ENCODE measurements at regions not wholly inside any gene's neighbourhood (a gene's known extent, or its start where the extent isn't known, plus 50 kb on each side); places are given as distances from the start of the nearest gene placed in this dataset.

GRCh38 chr5:99817796-99818195, 717.4 kb upstream of the FAM174A start:
- no peaks in the 10 kb centered on the region for H3K4me1 ChIP-seq (ENCODE audit: control insufficient read depth in 2 of 2, insufficient read depth in 1 of 2, low read depth in 1 of 2, low read length in 2 of 2)
- no peak for DNase-seq (ENCODE audit: low spot score)
- H4K8ac ChIP-seq (ENCODE audit: low read depth, low read length), result no peak overlapping the region
- no peak overlapping the region for H3K18ac ChIP-seq (ENCODE audit: low read length)
- H2BK15ac ChIP-seq (ENCODE audit: low read length), result no peak overlapping the region
- H2AK5ac ChIP-seq (ENCODE audit: low read depth, low read length), result no peak overlapping the region
- no peak overlapping the region for H3K4me2 ChIP-seq (ENCODE audit: insufficient read depth, low read length, poor library complexity, severe bottlenecking)
- H3K4ac ChIP-seq (ENCODE audit: low read length), result no peak overlapping the region
- no peak overlapping the region for H3K9ac ChIP-seq (ENCODE audit: low read depth, low read length, poor library complexity)
- H2AFZ ChIP-seq (ENCODE audit: low read length), result no peak overlapping the region
- H3K4me3 ChIP-seq (ENCODE audit: low read length in 2 of 2), result no peak overlapping the region
- WGBS, 2 donors (ENCODE audit: extremely low coverage in 2 of 2, insufficient read length in 2 of 2, insufficient replicate concordance in 1 of 2), result no CpG with 5 or more reads among the region's 17 CpGs
- no peak overlapping the region for H3K23ac ChIP-seq (ENCODE audit: low read depth, low read length, poor library complexity)
- no peak overlapping the region for H3K27ac ChIP-seq (replicated peaks; ENCODE audit: low read length)
- no peak overlapping the region for H2BK120ac ChIP-seq (ENCODE audit: low read depth, low read length)
- H3K79me1 ChIP-seq (ENCODE audit: low read depth, low read length), result no peaks in the 10 kb centered on the region
- H4K91ac ChIP-seq (ENCODE audit: low read depth, low read length, poor library complexity), result no peak overlapping the region
- H3K9me3 ChIP-seq (replicated peaks in 1 of 2; ENCODE audit: control insufficient read depth in 2 of 2, insufficient read depth in 1 of 2, low read depth in 1 of 2, low read length in 2 of 2), result no peaks in the 10 kb centered on the region
- no peaks in the 10 kb centered on the region for H3K27me3 ChIP-seq (ENCODE audit: control insufficient read depth in 3 of 3, insufficient read depth in 3 of 3, low read depth in 1 of 3, low read length in 3 of 3)
- H3K36me3 ChIP-seq (replicated peaks in 1 of 2; ENCODE audit: control insufficient read depth in 2 of 2, insufficient read depth in 2 of 2, low read length in 2 of 2), result no peaks in the 10 kb centered on the region
- H3K14ac ChIP-seq (ENCODE audit: low read length), result no peak overlapping the region
- no peak overlapping the region for H2BK5ac ChIP-seq (ENCODE audit: low read length)
- no peak overlapping the region for H2BK12ac ChIP-seq (ENCODE audit: low read length)

- Histone ChIP-seq H3K4me3 (ENCODE audit: low read length in 2 of 2) (no peak overlapping the region), H2AK5ac (ENCODE audit: low read depth, low read length) (no peak overlapping the region), H3K36me3 (replicated peaks in 1 of 2; ENCODE audit: control insufficient read depth in 2 of 2, insufficient read depth in 2 of 2, low read length in 2 of 2) (no peaks in the 10 kb centered on the region), H2BK15ac (ENCODE audit: low read length) (no peak overlapping the region), H4K8ac (ENCODE audit: low read depth, low read length) (no peak overlapping the region), H2BK5ac (ENCODE audit: low read length) (no peak overlapping the region), H3K23ac (ENCODE audit: low read depth, low read length, poor library complexity) (no peak overlapping the region), H3K18ac (ENCODE audit: low read length) (no peak overlapping the region), H3K27me3 (ENCODE audit: control insufficient read depth in 3 of 3, insufficient read depth in 3 of 3, low read depth in 1 of 3, low read length in 3 of 3) (no peaks in the 10 kb centered on the region), H2AFZ (ENCODE audit: low read length) (no peak overlapping the region), H4K91ac (ENCODE audit: low read depth, low read length, poor library complexity) (no peak overlapping the region), H3K9ac (ENCODE audit: low read depth, low read length, poor library complexity) (no peak overlapping the region), H3K4me1 (ENCODE audit: control insufficient read depth in 2 of 2, insufficient read depth in 1 of 2, low read depth in 1 of 2, low read length in 2 of 2) (no peaks in the 10 kb centered on the region), H3K4me2 (ENCODE audit: insufficient read depth, low read length, poor library complexity, severe bottlenecking) (no peak overlapping the region), H2BK120ac (ENCODE audit: low read depth, low read length) (no peak overlapping the region), H3K9me3 (replicated peaks in 1 of 2; ENCODE audit: control insufficient read depth in 2 of 2, insufficient read depth in 1 of 2, low read depth in 1 of 2, low read length in 2 of 2) (no peaks in the 10 kb centered on the region), H2BK12ac (ENCODE audit: low read length) (no peak overlapping the region), H3K27ac (replicated peaks; ENCODE audit: low read length) (no peak overlapping the region), H3K14ac (ENCODE audit: low read length) (no peak overlapping the region), H3K79me1 (ENCODE audit: low read depth, low read length) (no peaks in the 10 kb centered on the region), H3K4ac (ENCODE audit: low read length) (no peak overlapping the region)
- no CpG with 5 or more reads among the region's 3 CpGs for WGBS, 2 donors (ENCODE audit: extremely low coverage in 2 of 2, insufficient read length in 2 of 2, insufficient replicate concordance in 1 of 2)
- DNase-seq (ENCODE audit: low spot score), result no peak
Observed at GRCh38 chr5:99814321-99815063, 720.7 kb upstream of the FAM174A start.

GRCh38 chr5:99808657-99809230, 726.4 kb upstream of the FAM174A start:
- Histone ChIP-seq H2AFZ (ENCODE audit: low read length) (no peak overlapping the region), H2AK5ac (ENCODE audit: low read depth, low read length) (no peak overlapping the region), H2BK120ac (ENCODE audit: low read depth, low read length) (no peak overlapping the region), H3K14ac (ENCODE audit: low read length) (no peak overlapping the region), H3K4me2 (ENCODE audit: insufficient read depth, low read length, poor library complexity, severe bottlenecking) (no peak overlapping the region), H4K91ac (ENCODE audit: low read depth, low read length, poor library complexity) (no peak overlapping the region), H2BK5ac (ENCODE audit: low read length) (no peak overlapping the region), H3K18ac (ENCODE audit: low read length) (no peak overlapping the region), H3K36me3 (replicated peaks in 1 of 2; ENCODE audit: control insufficient read depth in 2 of 2, insufficient read depth in 2 of 2, low read length in 2 of 2) (no peaks in the 10 kb centered on the region), H3K4ac (ENCODE audit: low read length) (no peak overlapping the region), H3K27ac (replicated peaks; ENCODE audit: low read length) (no peak overlapping the region), H3K27me3 (ENCODE audit: control insufficient read depth in 3 of 3, insufficient read depth in 3 of 3, low read depth in 1 of 3, low read length in 3 of 3) (no peaks in the 10 kb centered on the region), H3K9ac (ENCODE audit: low read depth, low read length, poor library complexity) (no peak overlapping the region), H3K23ac (ENCODE audit: low read depth, low read length, poor library complexity) (no peak overlapping the region), H4K8ac (ENCODE audit: low read depth, low read length) (no peak overlapping the region), H2BK15ac (ENCODE audit: low read length) (no peak overlapping the region), H3K9me3 (replicated peaks in 1 of 2; ENCODE audit: control insufficient read depth in 2 of 2, insufficient read depth in 1 of 2, low read depth in 1 of 2, low read length in 2 of 2) (no peaks in the 10 kb centered on the region), H3K4me1 (ENCODE audit: control insufficient read depth in 2 of 2, insufficient read depth in 1 of 2, low read depth in 1 of 2, low read length in 2 of 2) (no peaks in the 10 kb centered on the region), H2BK12ac (ENCODE audit: low read length) (no peak overlapping the region), H3K79me1 (ENCODE audit: low read depth, low read length) (no peaks in the 10 kb centered on the region), H3K4me3 (ENCODE audit: low read length in 2 of 2) (no peak overlapping the region)
- no CpG with 5 or more reads among the region's 3 CpGs for WGBS, 2 donors (ENCODE audit: extremely low coverage in 2 of 2, insufficient read length in 2 of 2, insufficient replicate concordance in 1 of 2)
- DNase-seq (ENCODE audit: low spot score), result no peak

GRCh38 chr5:99807346-99807745, 727.8 kb upstream of the FAM174A start:
- H2AK5ac ChIP-seq (ENCODE audit: low read depth, low read length), result no peak overlapping the region
- H3K4ac ChIP-seq (ENCODE audit: low read length), result no peak overlapping the region
- no peaks in the 10 kb centered on the region for H3K27me3 ChIP-seq (ENCODE audit: control insufficient read depth in 3 of 3, insufficient read depth in 3 of 3, low read depth in 1 of 3, low read length in 3 of 3)
- no peak overlapping the region for H3K18ac ChIP-seq (ENCODE audit: low read length)
- no peak overlapping the region for H4K8ac ChIP-seq (ENCODE audit: low read depth, low read length)
- no peak overlapping the region for H2BK15ac ChIP-seq (ENCODE audit: low read length)
- H3K4me2 ChIP-seq (ENCODE audit: insufficient read depth, low read length, poor library complexity, severe bottlenecking), result no peak overlapping the region
- H3K9me3 ChIP-seq (replicated peaks in 1 of 2; ENCODE audit: control insufficient read depth in 2 of 2, insufficient read depth in 1 of 2, low read depth in 1 of 2, low read length in 2 of 2), result no peaks in the 10 kb centered on the region
- H2BK12ac ChIP-seq (ENCODE audit: low read length), result no peak overlapping the region
- no peak overlapping the region for H2BK120ac ChIP-seq (ENCODE audit: low read depth, low read length)
- no peak for DNase-seq (ENCODE audit: low spot score)
- no peaks in the 10 kb centered on the region for H3K79me1 ChIP-seq (ENCODE audit: low read depth, low read length)
- no peak overlapping the region for H3K14ac ChIP-seq (ENCODE audit: low read length)
- no peak overlapping the region for H2AFZ ChIP-seq (ENCODE audit: low read length)
- no peaks in the 10 kb centered on the region for H3K36me3 ChIP-seq (replicated peaks in 1 of 2; ENCODE audit: control insufficient read depth in 2 of 2, insufficient read depth in 2 of 2, low read length in 2 of 2)
- no peak overlapping the region for H3K4me3 ChIP-seq (ENCODE audit: low read length in 2 of 2)
- H3K27ac ChIP-seq (replicated peaks; ENCODE audit: low read length), result no peak overlapping the region
- H2BK5ac ChIP-seq (ENCODE audit: low read length), result no peak overlapping the region
- no peak overlapping the region for H3K9ac ChIP-seq (ENCODE audit: low read depth, low read length, poor library complexity)
- H3K4me1 ChIP-seq (ENCODE audit: control insufficient read depth in 2 of 2, insufficient read depth in 1 of 2, low read depth in 1 of 2, low read length in 2 of 2), result no peaks in the 10 kb centered on the region
- H4K91ac ChIP-seq (ENCODE audit: low read depth, low read length, poor library complexity), result no peak overlapping the region
- H3K23ac ChIP-seq (ENCODE audit: low read depth, low read length, poor library complexity), result no peak overlapping the region
